ENCODE measurements at regions not wholly inside any gene's neighbourhood (a gene's known extent, or its start where the extent isn't known, plus 50 kb on each side); places are given as distances from the start of the nearest gene placed in this dataset.

- TF ChIP-seq CTCF (IDR thresholded peaks at IDR 0.05) (no peak), POLR2A (IDR thresholded peaks at IDR 0.05) (no peak), POLR2AphosphoS5 (IDR thresholded peaks at IDR 0.05; ENCODE audit: insufficient read depth in 1 of 2, low read depth in 1 of 2) (no peak)
These were observed 52.0 kb upstream of the DAPK1 start for GRCh38 chr9:87445646-87446045.

Data from vagina (tissue), 2 donors.